ENCODE measurements at regions not wholly inside any gene's neighbourhood (a gene's known extent, or its start where the extent isn't known, plus 50 kb on each side); places are given as distances from the start of the nearest gene placed in this dataset.

- TF ChIP-seq CTCF (IDR thresholded peaks at IDR 0.05; ENCODE audit: insufficient read depth, missing control alignments), result no peak
- FAIRE-seq, result no peak
- no peak for DNase-seq (ENCODE audit: insufficient read length, low spot score)
Measured at GRCh38 chr2:16747689-16748088, 82.1 kb upstream of the CYRIA start.

DNA sequence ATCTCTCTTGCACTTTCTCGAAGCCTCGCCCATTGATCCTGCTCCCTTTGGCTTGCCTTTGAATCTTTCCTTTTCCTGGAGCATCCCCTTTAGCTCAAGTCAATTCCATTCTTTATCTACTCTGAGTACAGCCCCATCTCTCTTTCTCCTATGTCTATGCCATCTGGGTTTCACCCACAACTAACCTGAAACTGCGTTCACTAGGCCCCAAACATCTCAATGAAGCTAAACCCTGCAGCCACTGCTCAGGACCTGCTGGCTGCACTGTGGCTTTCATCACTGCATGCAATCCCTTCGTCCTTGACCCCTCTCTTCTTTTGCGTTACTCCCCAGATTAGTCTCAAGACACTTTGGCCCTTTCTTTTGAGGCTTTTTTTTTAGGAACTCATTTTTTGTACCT, 81.6 kb upstream of the CYRIA start:
- TF ChIP-seq CTCF (IDR thresholded peaks at IDR 0.05; ENCODE audit: insufficient read depth, missing control alignments), result no peak
- no peak for FAIRE-seq
- no peak for DNase-seq (ENCODE audit: insufficient read length, low spot score)

DNA sequence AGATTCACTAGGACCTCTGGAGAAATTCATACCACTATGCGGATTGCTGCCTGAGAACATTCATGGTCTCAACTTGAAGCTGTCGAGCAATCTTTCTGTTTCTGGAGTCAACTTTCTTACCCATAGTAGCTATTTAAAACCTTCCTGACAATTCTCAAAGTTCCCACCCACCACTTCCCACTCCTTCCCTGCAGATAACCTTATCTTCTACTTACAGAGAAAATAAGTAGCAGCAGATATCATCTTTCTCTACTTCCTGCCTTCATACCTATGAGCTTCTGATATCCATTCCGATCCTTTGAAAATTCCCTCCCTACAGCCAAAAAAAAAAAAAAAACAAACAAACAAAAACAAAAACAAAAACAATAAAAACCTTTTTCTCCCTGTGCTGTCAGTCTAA, 81.2 kb upstream of the CYRIA start:
- DNase-seq (ENCODE audit: insufficient read length, low spot score) (no peak), FAIRE-seq (no peak)

DNA sequence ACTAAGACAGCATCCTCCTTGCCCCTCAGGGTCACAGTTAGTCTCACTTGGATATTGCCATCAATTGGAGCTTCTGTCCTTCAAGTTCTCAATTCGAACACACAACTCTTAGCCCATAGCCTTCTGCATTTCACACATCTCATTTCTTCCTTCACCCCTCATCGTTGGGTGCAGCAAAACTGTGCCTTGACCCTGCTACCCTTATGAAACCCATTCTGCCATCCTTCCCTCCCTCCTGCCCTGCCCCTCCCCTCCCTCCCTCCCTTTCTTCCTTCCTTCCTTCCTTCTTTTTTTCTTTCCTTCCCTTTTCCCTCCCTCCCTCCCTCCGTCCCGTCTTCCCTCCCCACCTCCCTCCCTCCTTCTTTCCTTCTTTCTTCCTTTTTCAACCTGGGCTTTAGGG, 80.7 kb upstream of the CYRIA start:
- no peak for FAIRE-seq
- TF ChIP-seq CTCF (IDR thresholded peaks at IDR 0.05; ENCODE audit: insufficient read depth, missing control alignments), result no peak

More for the DNA sequence above, 81.2 kb upstream of the CYRIA start:
- TF ChIP-seq CTCF (IDR thresholded peaks at IDR 0.05; ENCODE audit: insufficient read depth, missing control alignments), result no peak

GRCh38 chr2:16745466-16745865, 79.8 kb upstream of the CYRIA start:
- FAIRE-seq (no peak), DNase-seq (ENCODE audit: insufficient read length, low spot score) (no peak)

More for the DNA sequence above, 80.7 kb upstream of the CYRIA start:
- DNase-seq (ENCODE audit: insufficient read length, low spot score), result no peak

DNA sequence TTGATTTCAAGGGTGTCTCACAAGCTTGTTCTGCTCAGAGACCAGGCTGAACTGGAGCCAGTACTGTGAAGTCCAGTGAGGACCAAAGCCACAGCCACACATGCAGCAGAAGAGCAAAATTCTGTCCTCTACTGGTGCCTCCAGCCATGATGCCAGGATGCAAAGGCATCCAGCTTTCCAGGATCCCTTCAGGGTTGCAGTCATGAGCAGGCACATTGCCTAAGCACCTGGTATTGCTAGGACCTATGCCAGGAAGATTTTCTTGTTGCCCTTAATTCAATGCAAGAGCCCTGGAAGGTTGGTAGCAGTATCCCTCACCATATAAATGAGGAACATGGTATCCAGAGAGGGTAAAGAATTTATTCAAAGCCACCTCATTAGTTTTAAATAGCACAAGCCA, 78.9 kb upstream of the CYRIA start:
- TF ChIP-seq CTCF (IDR thresholded peaks at IDR 0.05; ENCODE audit: insufficient read depth, missing control alignments), result no peak
- DNase-seq (ENCODE audit: insufficient read length, low spot score) (no peak), FAIRE-seq (no peak)

More at GRCh38 chr2:16745466-16745865, 79.8 kb upstream of the CYRIA start:
- no peak for TF ChIP-seq CTCF (IDR thresholded peaks at IDR 0.05; ENCODE audit: insufficient read depth, missing control alignments)

- FAIRE-seq (no peak), DNase-seq (ENCODE audit: insufficient read length, low spot score) (no peak)
- TF ChIP-seq CTCF (IDR thresholded peaks at IDR 0.05; ENCODE audit: insufficient read depth, missing control alignments), result no peak
Measured at GRCh38 chr2:16742026-16742425, 76.4 kb upstream of the CYRIA start.
